ENCODE measurements at regions not wholly inside any gene's neighbourhood (a gene's known extent, or its start where the extent isn't known, plus 50 kb on each side); places are given as distances from the start of the nearest gene placed in this dataset.

DNA sequence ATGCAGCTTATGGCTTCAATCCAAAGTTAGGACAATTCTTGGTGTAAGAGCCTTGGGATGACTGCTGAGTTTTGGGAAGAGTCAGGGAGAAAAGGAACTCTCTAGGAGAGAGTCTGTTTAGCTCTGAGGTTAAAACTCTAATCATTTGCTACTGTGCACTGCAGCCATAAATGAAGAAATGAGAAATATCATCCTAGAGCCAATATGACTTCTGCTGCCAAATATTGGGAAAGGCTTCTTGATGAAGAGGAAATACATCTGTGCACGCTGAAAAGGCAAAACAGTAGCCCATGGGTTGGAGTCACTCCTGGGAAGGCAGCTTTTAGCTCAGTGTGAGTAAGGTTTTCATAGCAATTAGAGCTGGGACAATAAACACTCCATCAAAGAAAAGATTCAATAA, 308.8 kb downstream of the SFMBT2 start:
- peaks cover 3 to 4% of the 10 kb centered on the region in 2 experiments; a peak in 4 of 5 replicates for H3K9me3 Mint-ChIP-seq
- no CpG with 5 or more reads among the region's 1 CpG for WGBS (ENCODE audit: extremely low coverage, insufficient read length, low lambda C conversion rate)
- H4K8ac ChIP-seq (replicated peaks; ENCODE audit: insufficient read length, low read depth, low read length): no peak overlapping the region
- no peak overlapping the region for H3K56ac ChIP-seq (ENCODE audit: insufficient read length, low read depth, low read length)
- DNase-seq: no peak
- no peak overlapping the region for H3K4me3 Mint-ChIP-seq
- H3K27ac Mint-ChIP-seq: no peak overlapping the region
- H3K23me2 ChIP-seq (ENCODE audit: insufficient read length, low read depth, low read length, poor library complexity, severe bottlenecking): no peaks in the 10 kb centered on the region
- H3K79me2 ChIP-seq (ENCODE audit: insufficient read depth, low read length): no peaks in the 10 kb centered on the region
- no peak overlapping the region for H3K14ac ChIP-seq (ENCODE audit: insufficient read depth, low read length)
- no peak overlapping the region for H2BK15ac ChIP-seq (ENCODE audit: low read depth, low read length)
- H4K5ac ChIP-seq (ENCODE audit: insufficient read length, low read depth, low read length): no peak overlapping the region
- H3K27ac ChIP-seq (ENCODE audit: insufficient read length, low read depth, low read length): no peak overlapping the region
- H3K79me1 ChIP-seq (ENCODE audit: insufficient read depth, low read depth, low read length, poor library complexity, severe bottlenecking): no peaks in the 10 kb centered on the region
- no peak overlapping the region for H3K23ac ChIP-seq (ENCODE audit: insufficient read length, low read depth, low read length)
- TF ChIP-seq, protein P1, sequence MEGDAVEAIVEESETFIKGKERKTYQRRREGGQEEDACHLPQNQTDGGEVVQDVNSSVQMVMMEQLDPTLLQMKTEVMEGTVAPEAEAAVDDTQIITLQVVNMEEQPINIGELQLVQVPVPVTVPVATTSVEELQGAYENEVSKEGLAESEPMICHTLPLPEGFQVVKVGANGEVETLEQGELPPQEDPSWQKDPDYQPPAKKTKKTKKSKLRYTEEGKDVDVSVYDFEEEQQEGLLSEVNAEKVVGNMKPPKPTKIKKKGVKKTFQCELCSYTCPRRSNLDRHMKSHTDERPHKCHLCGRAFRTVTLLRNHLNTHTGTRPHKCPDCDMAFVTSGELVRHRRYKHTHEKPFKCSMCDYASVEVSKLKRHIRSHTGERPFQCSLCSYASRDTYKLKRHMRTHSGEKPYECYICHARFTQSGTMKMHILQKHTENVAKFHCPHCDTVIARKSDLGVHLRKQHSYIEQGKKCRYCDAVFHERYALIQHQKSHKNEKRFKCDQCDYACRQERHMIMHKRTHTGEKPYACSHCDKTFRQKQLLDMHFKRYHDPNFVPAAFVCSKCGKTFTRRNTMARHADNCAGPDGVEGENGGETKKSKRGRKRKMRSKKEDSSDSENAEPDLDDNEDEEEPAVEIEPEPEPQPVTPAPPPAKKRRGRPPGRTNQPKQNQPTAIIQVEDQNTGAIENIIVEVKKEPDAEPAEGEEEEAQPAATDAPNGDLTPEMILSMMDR (conservative IDR thresholded peaks at IDR 0.05): no peak
- H3K4me1 ChIP-seq (ENCODE audit: insufficient read depth, low read length): no peaks in the 10 kb centered on the region
- H2AFZ ChIP-seq (ENCODE audit: low read length): no peak overlapping the region
- H2AK5ac ChIP-seq (ENCODE audit: insufficient read length, low read length): no peak overlapping the region
- no peaks in the 10 kb centered on the region for H4K20me1 ChIP-seq (ENCODE audit: control insufficient read depth, insufficient read depth, insufficient read length)
- H2BK12ac ChIP-seq (ENCODE audit: insufficient read length, low read depth, low read length): no peak overlapping the region
- H3K4me2 ChIP-seq (ENCODE audit: insufficient read depth, insufficient read length, low read length): no peak overlapping the region
- H3K4me1 Mint-ChIP-seq: no peaks in the 10 kb centered on the region
- no peak overlapping the region for H4K91ac ChIP-seq (ENCODE audit: insufficient read length, low read depth, low read length)
- no peak overlapping the region for H2BK20ac ChIP-seq (ENCODE audit: low read depth, low read length, poor library complexity, severe bottlenecking)
- no peak overlapping the region for H2BK120ac ChIP-seq (ENCODE audit: low read depth, low read length, poor library complexity, severe bottlenecking)
- H3K9me3 ChIP-seq (ENCODE audit: control insufficient read depth, low read depth, low read length): no peaks in the 10 kb centered on the region
- H3K9ac ChIP-seq (ENCODE audit: extremely low read depth, insufficient read length, low read length): no peak overlapping the region
- no peaks in the 10 kb centered on the region for H3K27me3 Mint-ChIP-seq (ENCODE audit: low read depth)
- H3K36me3 Mint-ChIP-seq (ENCODE audit: insufficient read depth in 1 of 3, low read depth in 3 of 3): no peaks in the 10 kb centered on the region
- no peaks in the 10 kb centered on the region for H3K27me3 ChIP-seq (ENCODE audit: insufficient read depth, low read length)
- no peak overlapping the region for H3T11ph ChIP-seq (ENCODE audit: low read length)
- H3K18ac ChIP-seq (ENCODE audit: insufficient read length, low read depth, low read length): no peak overlapping the region
- no peak overlapping the region for H2BK5ac ChIP-seq (ENCODE audit: insufficient read length, low read length)
- no peak overlapping the region for H3K4ac ChIP-seq (ENCODE audit: low read depth, low read length)

All from H9 (cell line).